GM23248 (cell line): ENCODE measurements at regions not wholly inside any gene's neighbourhood (a gene's known extent, or its start where the extent isn't known, plus 50 kb on each side); places are given as distances from the start of the nearest gene placed in this dataset.

Source experiments
- EZH2 ChIP-seq: fragments of 200-600 bp; sonication (generic); IDR thresholded peaks from 2 replicates; pipeline ENCODE4 v1.6.1; 2018; ENCODE audit warnings: antibody characterized with exemption, mild to moderate bottlenecking; ENCODE audit not compliant: insufficient read depth, poor library complexity, severe bottlenecking
- EZH2phosphoT487 ChIP-seq: fragments of 200-600 bp; sonication (generic); IDR thresholded peaks from 2 replicates; pipeline ENCODE4 v1.6.1; 2018; ENCODE audit warnings: antibody characterized with exemption, moderate library complexity, mild to moderate bottlenecking, low read depth; ENCODE audit not compliant: insufficient read depth

DNA sequence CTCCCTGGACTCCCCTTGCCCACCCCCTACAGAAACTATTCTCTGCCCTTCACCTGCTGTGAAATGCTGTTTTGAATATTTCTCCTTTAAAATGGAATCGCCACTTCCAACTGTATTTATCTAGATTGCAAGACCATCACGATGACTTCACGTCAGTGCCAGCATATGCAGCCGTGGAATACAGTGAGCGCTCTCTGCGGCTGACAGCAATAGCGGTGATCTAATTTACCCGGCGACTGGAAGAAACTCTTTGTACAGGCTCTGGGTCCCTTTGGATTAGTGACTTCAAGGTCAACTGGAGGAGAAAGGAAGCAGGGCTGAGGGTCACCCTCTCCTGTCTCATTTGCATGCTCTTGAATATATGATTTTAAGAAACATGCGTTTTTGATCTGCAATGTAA is 192.0 kb downstream of the IRX1 start:
- TF ChIP-seq EZH2phosphoT487 (no peak), EZH2 (no peak)
